K562 (cell line): ENCODE measurements at regions not wholly inside any gene's neighbourhood (a gene's known extent, or its start where the extent isn't known, plus 50 kb on each side); places are given as distances from the start of the nearest gene placed in this dataset.
A peak's percentile ranks its signal among the peaks of the same experiment; 100 is the strongest.

ENCODE experiments used
- ATAC-seq: fragments of 200-7000 bp; cut with Tn5 transposase; 3 replicates; pipeline ENCODE4 v1.9.1; 2020; ENCODE audit warnings: moderate library complexity
- BruUV-seq: library from RNA; stranded (reverse); fragments of 400-500 nt; replicated peaks from 2 replicates; lab custom pipeline; 2021; lab: Mats Ljungman, UMichigan
- CTCF ChIA-PET: fragments of 300-600 bp; formaldehyde crosslinking; extraction: SDS; loops from one replicate; lab custom pipeline; 2021; ENCODE audit warnings: low intra/inter-chr PET ratio; lab: Yijun Ruan, JAX
- POLR2A ChIA-PET: fragments of 300-600, 350-650 bp; sonication (Branson Sonifier 250); formaldehyde crosslinking; extraction: SDS; loops from one replicate; lab custom pipeline; 2021; ENCODE audit warnings: antibody characterized with exemption, inconsistent platforms; lab: Yijun Ruan, JAX
- DNase-seq, 4 experiments: peaks; one replicate each; pipeline versions ENCODE4 v3.0.0 to v3.0.0-alpha.2; 2011 to 2018; ENCODE audit warnings: low spot score in 3 of 4, mixed read lengths in 3 of 4; ENCODE audit errors: extremely low read depth in 1 of 4
- FAIRE-seq: peaks from 2 replicates; lab custom pipeline; 2011; peaks lifted over from hg19 to GRCh38; lab: Jason Lieb, UNC
- H2AFZ ChIP-seq: 2 replicates; pipeline ENCODE4 v1.6.0; 2011; ENCODE audit warnings: low read depth, low read length, control low read depth, inconsistent platforms
- H3K27ac ChIP-seq: fragments of 200-600 bp; 3 replicates; pipeline ENCODE4 v1.8.0; 2011; ENCODE audit warnings: low read depth, mild to moderate bottlenecking, control low read depth, inconsistent platforms, low read length, moderate library complexity, mixed read lengths; ENCODE audit errors: extremely low read depth
- H3K27me3 ChIP-seq, 2 experiments: fragments of 300-600 bp in 1 of 2; 2 replicates in 1 of 2; 3 replicates in 1 of 2; pipeline versions ENCODE4 v1.6.0 to v1.8.0; 2011; ENCODE audit warnings: inconsistent platforms in 2 of 2, low read length in 2 of 2, mild to moderate bottlenecking in 1 of 2, mixed read lengths in 1 of 2, moderate library complexity in 1 of 2; ENCODE audit not compliant: control insufficient read depth in 2 of 2, insufficient read depth in 2 of 2
- H3K36me3 ChIP-seq: fragments of 300-600 bp; 3 replicates; pipeline ENCODE4 v1.8.0; 2011; ENCODE audit warnings: mild to moderate bottlenecking, low read length, inconsistent platforms; ENCODE audit not compliant: control insufficient read depth, insufficient read depth
- H3K4me1 ChIP-seq, 2 experiments: fragments of 200-600 bp in 1 of 2; replicated peaks in 1 of 2; 2 replicates in 1 of 2; 3 replicates in 1 of 2; pipeline versions ENCODE4 v1.5.1 to v1.8.0; 2011; ENCODE audit warnings: inconsistent platforms in 2 of 2, low read length in 2 of 2, mild to moderate bottlenecking in 1 of 2, mixed read lengths in 1 of 2, moderate library complexity in 1 of 2; ENCODE audit not compliant: control insufficient read depth in 2 of 2, insufficient read depth in 2 of 2
- H3K4me2 ChIP-seq: 2 replicates; pipeline ENCODE4 v1.6.1; 2011; ENCODE audit warnings: low read length, control low read depth, inconsistent platforms, mixed read lengths; ENCODE audit not compliant: insufficient read depth
- H3K4me3 ChIP-seq: fragments of 200-600 bp; sonication (generic), shearing (Covaris generic); 2 replicates; pipeline ENCODE4 v1.5.1; 2016; ENCODE audit warnings: control low read depth, inconsistent platforms
- H3K79me2 ChIP-seq: fragments of 200-600 bp; 3 replicates; pipeline ENCODE4 v1.8.0; 2011; ENCODE audit warnings: low read length, inconsistent platforms; ENCODE audit not compliant: control insufficient read depth, insufficient read depth
- H3K9ac ChIP-seq, 2 experiments: 2 replicates each; pipeline versions ENCODE4 v1.6.0 to v1.6.1; 2011; ENCODE audit warnings: low read depth in 2 of 2, low read length in 2 of 2, control low read depth in 1 of 2, inconsistent platforms in 1 of 2, mild to moderate bottlenecking in 1 of 2, mixed read lengths in 1 of 2; ENCODE audit not compliant: insufficient read depth in 1 of 2
- H3K9me1 ChIP-seq: one replicate; pipeline ENCODE4 v1.6.0; 2011; ENCODE audit warnings: inconsistent platforms, mild to moderate bottlenecking, low read length, moderate library complexity; ENCODE audit not compliant: control insufficient read depth, insufficient read depth
- H3K9me3 ChIP-seq: replicated peaks from 2 replicates; pipeline ENCODE4 v1.5.1; 2011; ENCODE audit warnings: low read depth, low read length, inconsistent platforms; ENCODE audit not compliant: control insufficient read depth, insufficient read depth
- H4K20me1 ChIP-seq: replicated peaks from 2 replicates; pipeline ENCODE4 v1.6.1; 2011; ENCODE audit warnings: low read length, inconsistent platforms, mixed read lengths; ENCODE audit not compliant: control insufficient read depth, insufficient read depth
- NRF1 ChIP-seq, 2 experiments: fragments of 450-650 bp; IDR thresholded peaks in 1 of 2; conservative IDR thresholded peaks in 1 of 2; 2 replicates each; pipeline ENCODE4 v1.6.1; 2014; ENCODE audit warnings: mild to moderate bottlenecking in 2 of 2
- RBM22 ChIP-seq: fragments of 200-400 bp; formaldehyde crosslinking; IDR thresholded peaks from 2 replicates; pipeline ENCODE4 v1.6.1; 2018; ENCODE audit warnings: low read length, low read depth; ENCODE audit not compliant: poor library complexity, severe bottlenecking
- TCF3 ChIP-seq: sonication (generic); formaldehyde crosslinking; IDR thresholded peaks from 2 replicates; pipeline ENCODE4 v1.4.0; 2020; ENCODE audit warnings: mild to moderate bottlenecking, missing genetic modification reagents
- ZNF316 ChIP-seq: fragments of 450-650 bp; IDR thresholded peaks from 2 replicates; pipeline ENCODE4 v1.6.1; 2016
- ZSCAN32 ChIP-seq: fragments of 450-650 bp; formaldehyde crosslinking; IDR thresholded peaks from 2 replicates; pipeline ENCODE4 v1.4.0; 2020; ENCODE audit warnings: mild to moderate bottlenecking, moderate library complexity
- in situ Hi-C: fragments of 300-500 bp; cut with MboI; formaldehyde crosslinking; loops from 4 replicates; pipeline ENCODE4 v1.15.0; 2018; ENCODE audit warnings: inconsistent platforms, mixed read lengths
- intact Hi-C: fragments of 100-400 bp; cut with micrococcal nuclease; formaldehyde crosslinking; loops from 2 replicates; pipeline ENCODE4 v1.14.2; 2022
- TF ChIP-seq, protein P1 (sequence below): fragments of 450-650 bp; formaldehyde crosslinking; IDR thresholded peaks from 2 replicates; pipeline ENCODE4 v1.4.0; 2022; ENCODE audit warnings: mild to moderate bottlenecking, moderate library complexity
- TF ChIP-seq, protein P2 (sequence below): fragments of 250-450 bp; sonication (Bioruptor Pico); IDR thresholded peaks from 2 replicates; pipeline ENCODE4 v1.6.1; 2021; ENCODE audit warnings: mild to moderate bottlenecking
- TF ChIP-seq, protein P3 (sequence below), 2 experiments: fragments of 450-650 bp in 1 of 2; sonication (generic) in 1 of 2; formaldehyde crosslinking in 1 of 2; IDR thresholded peaks in 1 of 2; conservative IDR thresholded peaks in 1 of 2; 2 replicates each; pipeline versions ENCODE4 v1.6.1 to v1.8.1; 2016 to 2023; ENCODE audit warnings: mild to moderate bottlenecking in 2 of 2, moderate library complexity in 2 of 2, inconsistent platforms in 1 of 2, missing genetic modification reagents in 1 of 2
- TF ChIP-seq, protein P4 (sequence below): sonication (generic); formaldehyde crosslinking; IDR thresholded peaks from 2 replicates; pipeline ENCODE4 v1.8.0; 2023; ENCODE audit warnings: mild to moderate bottlenecking, missing genetic modification reagents
- TF ChIP-seq, protein P5 (sequence below): sonication (generic); formaldehyde crosslinking; IDR thresholded peaks from 2 replicates; pipeline ENCODE4 v1.8.1; 2023; ENCODE audit warnings: mild to moderate bottlenecking, missing genetic modification reagents, moderate library complexity
- TF ChIP-seq, protein P6 (sequence below), 2 experiments: IDR thresholded peaks; 2 replicates each; pipeline ENCODE4 v1.6.1; 2012; ENCODE audit warnings: improper control_type of control experiment in 2 of 2, low read depth in 2 of 2, low read length in 2 of 2, borderline replicate concordance in 1 of 2

DNA sequence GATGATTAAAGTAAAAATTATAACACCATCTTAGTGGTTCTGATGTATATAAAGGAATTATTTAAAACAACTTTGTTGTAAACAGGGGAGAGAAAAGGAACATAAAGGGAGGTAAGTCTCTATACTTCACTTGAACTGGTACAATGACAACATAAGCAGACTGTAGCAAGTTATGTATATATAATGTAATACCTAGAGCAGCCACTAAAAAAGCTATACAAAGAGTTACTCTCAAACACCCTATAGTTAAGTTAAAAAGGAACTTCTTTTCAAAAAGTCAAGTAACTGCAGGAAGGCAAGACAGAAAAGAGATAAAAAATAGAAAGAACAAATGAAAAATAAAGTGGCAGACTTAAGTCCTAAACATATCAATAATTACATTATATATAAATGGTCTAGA lies 82.3 kb downstream of the ZNF503 start:
- no peak overlapping the region for H3K9ac ChIP-seq
- H3K79me2 ChIP-seq, result no peaks in the 10 kb centered on the region
- TF ChIP-seq, protein P1, sequence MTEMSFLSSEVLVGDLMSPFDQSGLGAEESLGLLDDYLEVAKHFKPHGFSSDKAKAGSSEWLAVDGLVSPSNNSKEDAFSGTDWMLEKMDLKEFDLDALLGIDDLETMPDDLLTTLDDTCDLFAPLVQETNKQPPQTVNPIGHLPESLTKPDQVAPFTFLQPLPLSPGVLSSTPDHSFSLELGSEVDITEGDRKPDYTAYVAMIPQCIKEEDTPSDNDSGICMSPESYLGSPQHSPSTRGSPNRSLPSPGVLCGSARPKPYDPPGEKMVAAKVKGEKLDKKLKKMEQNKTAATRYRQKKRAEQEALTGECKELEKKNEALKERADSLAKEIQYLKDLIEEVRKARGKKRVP, result no peak
- TF ChIP-seq RBM22, result no peak
- no peak for TF ChIP-seq ZSCAN32 (CRISPR knock-in tag)
- TF ChIP-seq, protein P2, sequence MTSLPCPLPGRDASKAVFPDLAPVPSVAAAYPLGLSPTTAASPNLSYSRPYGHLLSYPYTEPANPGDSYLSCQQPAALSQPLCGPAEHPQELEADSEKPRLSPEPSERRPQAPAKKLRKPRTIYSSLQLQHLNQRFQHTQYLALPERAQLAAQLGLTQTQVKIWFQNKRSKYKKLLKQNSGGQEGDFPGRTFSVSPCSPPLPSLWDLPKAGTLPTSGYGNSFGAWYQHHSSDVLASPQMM (CRISPR knock-in tag), result no peak
- TF ChIP-seq NRF1 (conservative IDR thresholded peaks at IDR 0.05 in 1 of 2, IDR thresholded peaks at IDR 0.05 in 1 of 2), result no peak
- TF ChIP-seq, protein P3, sequence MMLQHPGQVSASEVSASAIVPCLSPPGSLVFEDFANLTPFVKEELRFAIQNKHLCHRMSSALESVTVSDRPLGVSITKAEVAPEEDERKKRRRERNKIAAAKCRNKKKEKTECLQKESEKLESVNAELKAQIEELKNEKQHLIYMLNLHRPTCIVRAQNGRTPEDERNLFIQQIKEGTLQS (IDR thresholded peaks at IDR 0.05), result no peak
- TF ChIP-seq, protein P3 (CRISPR knock-in tag; conservative IDR thresholded peaks at IDR 0.05), result no peak
- TF ChIP-seq ZNF316, result no peak
- TF ChIP-seq, protein P4, sequence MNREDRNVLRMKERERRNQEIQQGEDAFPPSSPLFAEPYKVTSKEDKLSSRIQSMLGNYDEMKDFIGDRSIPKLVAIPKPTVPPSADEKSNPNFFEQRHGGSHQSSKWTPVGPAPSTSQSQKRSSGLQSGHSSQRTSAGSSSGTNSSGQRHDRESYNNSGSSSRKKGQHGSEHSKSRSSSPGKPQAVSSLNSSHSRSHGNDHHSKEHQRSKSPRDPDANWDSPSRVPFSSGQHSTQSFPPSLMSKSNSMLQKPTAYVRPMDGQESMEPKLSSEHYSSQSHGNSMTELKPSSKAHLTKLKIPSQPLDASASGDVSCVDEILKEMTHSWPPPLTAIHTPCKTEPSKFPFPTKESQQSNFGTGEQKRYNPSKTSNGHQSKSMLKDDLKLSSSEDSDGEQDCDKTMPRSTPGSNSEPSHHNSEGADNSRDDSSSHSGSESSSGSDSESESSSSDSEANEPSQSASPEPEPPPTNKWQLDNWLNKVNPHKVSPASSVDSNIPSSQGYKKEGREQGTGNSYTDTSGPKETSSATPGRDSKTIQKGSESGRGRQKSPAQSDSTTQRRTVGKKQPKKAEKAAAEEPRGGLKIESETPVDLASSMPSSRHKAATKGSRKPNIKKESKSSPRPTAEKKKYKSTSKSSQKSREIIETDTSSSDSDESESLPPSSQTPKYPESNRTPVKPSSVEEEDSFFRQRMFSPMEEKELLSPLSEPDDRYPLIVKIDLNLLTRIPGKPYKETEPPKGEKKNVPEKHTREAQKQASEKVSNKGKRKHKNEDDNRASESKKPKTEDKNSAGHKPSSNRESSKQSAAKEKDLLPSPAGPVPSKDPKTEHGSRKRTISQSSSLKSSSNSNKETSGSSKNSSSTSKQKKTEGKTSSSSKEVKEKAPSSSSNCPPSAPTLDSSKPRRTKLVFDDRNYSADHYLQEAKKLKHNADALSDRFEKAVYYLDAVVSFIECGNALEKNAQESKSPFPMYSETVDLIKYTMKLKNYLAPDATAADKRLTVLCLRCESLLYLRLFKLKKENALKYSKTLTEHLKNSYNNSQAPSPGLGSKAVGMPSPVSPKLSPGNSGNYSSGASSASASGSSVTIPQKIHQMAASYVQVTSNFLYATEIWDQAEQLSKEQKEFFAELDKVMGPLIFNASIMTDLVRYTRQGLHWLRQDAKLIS (CRISPR knock-in tag), result no peak
- TF ChIP-seq TCF3 (CRISPR knock-in tag), result no peak
- TF ChIP-seq, protein P5, sequence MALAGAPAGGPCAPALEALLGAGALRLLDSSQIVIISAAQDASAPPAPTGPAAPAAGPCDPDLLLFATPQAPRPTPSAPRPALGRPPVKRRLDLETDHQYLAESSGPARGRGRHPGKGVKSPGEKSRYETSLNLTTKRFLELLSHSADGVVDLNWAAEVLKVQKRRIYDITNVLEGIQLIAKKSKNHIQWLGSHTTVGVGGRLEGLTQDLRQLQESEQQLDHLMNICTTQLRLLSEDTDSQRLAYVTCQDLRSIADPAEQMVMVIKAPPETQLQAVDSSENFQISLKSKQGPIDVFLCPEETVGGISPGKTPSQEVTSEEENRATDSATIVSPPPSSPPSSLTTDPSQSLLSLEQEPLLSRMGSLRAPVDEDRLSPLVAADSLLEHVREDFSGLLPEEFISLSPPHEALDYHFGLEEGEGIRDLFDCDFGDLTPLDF, result no peak
- TF ChIP-seq, protein P6, sequence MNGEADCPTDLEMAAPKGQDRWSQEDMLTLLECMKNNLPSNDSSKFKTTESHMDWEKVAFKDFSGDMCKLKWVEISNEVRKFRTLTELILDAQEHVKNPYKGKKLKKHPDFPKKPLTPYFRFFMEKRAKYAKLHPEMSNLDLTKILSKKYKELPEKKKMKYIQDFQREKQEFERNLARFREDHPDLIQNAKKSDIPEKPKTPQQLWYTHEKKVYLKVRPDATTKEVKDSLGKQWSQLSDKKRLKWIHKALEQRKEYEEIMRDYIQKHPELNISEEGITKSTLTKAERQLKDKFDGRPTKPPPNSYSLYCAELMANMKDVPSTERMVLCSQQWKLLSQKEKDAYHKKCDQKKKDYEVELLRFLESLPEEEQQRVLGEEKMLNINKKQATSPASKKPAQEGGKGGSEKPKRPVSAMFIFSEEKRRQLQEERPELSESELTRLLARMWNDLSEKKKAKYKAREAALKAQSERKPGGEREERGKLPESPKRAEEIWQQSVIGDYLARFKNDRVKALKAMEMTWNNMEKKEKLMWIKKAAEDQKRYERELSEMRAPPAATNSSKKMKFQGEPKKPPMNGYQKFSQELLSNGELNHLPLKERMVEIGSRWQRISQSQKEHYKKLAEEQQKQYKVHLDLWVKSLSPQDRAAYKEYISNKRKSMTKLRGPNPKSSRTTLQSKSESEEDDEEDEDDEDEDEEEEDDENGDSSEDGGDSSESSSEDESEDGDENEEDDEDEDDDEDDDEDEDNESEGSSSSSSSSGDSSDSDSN (IDR thresholded peaks at IDR 0.05; ENCODE audit: borderline replicate concordance in 1 of 2, low read depth in 2 of 2, low read length in 2 of 2), result no peak
- in situ Hi-C loops, result no loop called here
- H3K4me2 ChIP-seq, result no peak overlapping the region
- H2AFZ ChIP-seq, result no peak overlapping the region
- intact Hi-C loops, result no loop called here
- peak; percentile 72 for ATAC-seq
- H3K4me3 ChIP-seq, result no peak overlapping the region
- H4K20me1 ChIP-seq, result no peaks in the 10 kb centered on the region
- H3K4me1 ChIP-seq, result no peaks in the 10 kb centered on the region
- H3K9me3 ChIP-seq, result no peaks in the 10 kb centered on the region
- no peak for DNase-seq
- H3K36me3 ChIP-seq, result no peaks in the 10 kb centered on the region
- no peaks in the 10 kb centered on the region for H3K9me1 ChIP-seq
- H3K27me3 ChIP-seq, result no peaks in the 10 kb centered on the region
- FAIRE-seq, result peak; percentile 23
- H3K27ac ChIP-seq, result no peak overlapping the region
- ChIA-PET CTCF (interaction anchor here (0.7 kb wide), 1 partner anchor 12 kb away, joined by 5 read pairs; no protein-coding TSS in a partner anchor), POLR2A (interaction anchor here (0.5 kb wide), 1 partner anchor 1549 kb away, joined by 3 read pairs; no protein-coding TSS in a partner anchor)
- no TSS peak for BruUV-seq
